Tibial nerve (tissue), 4 donors: ENCODE measurements at regions not wholly inside any gene's neighbourhood (a gene's known extent, or its start where the extent isn't known, plus 50 kb on each side); places are given as distances from the start of the nearest gene placed in this dataset.

Experiments
- DNase-seq, 2 donors: peaks; one replicate each; pipeline ENCODE4 v3.0.0-alpha.2; 2019; ENCODE audit warnings: low spot score in 2 of 2
- H3K27ac ChIP-seq, 4 donors: fragments of 200-600 bp; sonication (generic) in 3 of 4; one replicate each; pipeline ENCODE4 v1.5.1; 2017 to 2019; ENCODE audit warnings: mild to moderate bottlenecking in 1 of 4
- H3K27me3 ChIP-seq, 2 donors: fragments of 200-600 bp; sonication (generic) in 1 of 2; one replicate each; pipeline versions ENCODE4 v1.5.1 to v1.6.0; 2017 to 2019
- H3K36me3 ChIP-seq, 3 donors: fragments of 200-600 bp; sonication (generic); one replicate each; pipeline ENCODE4 v1.5.1; 2018 to 2019
- H3K4me1 ChIP-seq, 4 donors: fragments of 200-600 bp; sonication (generic) in 3 of 4; one replicate each; pipeline ENCODE4 v1.5.1; 2017 to 2019
- H3K4me3 ChIP-seq, 4 donors: fragments of 200-600 bp; sonication (generic) in 3 of 4; one replicate each; pipeline ENCODE4 v1.5.1; 2017 to 2019; ENCODE audit warnings: mild to moderate bottlenecking in 1 of 4, moderate library complexity in 1 of 4
- H3K9me3 ChIP-seq, 4 donors: fragments of 200-600 bp; sonication (generic) in 3 of 4; one replicate each; pipeline ENCODE4 v1.5.1; 2017 to 2019
- EP300 ChIP-seq, 2 donors: sonication (generic); formaldehyde crosslinking; IDR thresholded peaks; one replicate each; pipeline ENCODE4 v1.6.1; 2017; ENCODE audit warnings: antibody characterized with exemption in 2 of 2, mild to moderate bottlenecking in 1 of 2
- POLR2A ChIP-seq, 2 donors: fragments of 450-650 bp; IDR thresholded peaks; one replicate each; pipeline ENCODE4 v1.6.1; 2017; ENCODE audit warnings: antibody characterized with exemption in 2 of 2, mild to moderate bottlenecking in 2 of 2, moderate library complexity in 2 of 2
- WGBS, 2 donors: methylation state at CpG; one replicate each; pipeline ENCODE4 v1.1.5; 2018; 5-methylcytosine and 5-hydroxymethylcytosine counted together
- TF ChIP-seq, protein P1 (sequence below), 5 experiments: fragments of 200-600 bp in 3 of 5; fragments of 450-650 bp in 2 of 5; sonication (generic) in 3 of 5; IDR thresholded peaks; one replicate each; pipeline ENCODE4 v1.5.1; 2016 to 2019; ENCODE audit warnings: antibody characterized with exemption in 5 of 5, mild to moderate bottlenecking in 3 of 5, moderate library complexity in 2 of 5

- WGBS, 2 donors, result 100% methylated on average over 3 of the region's 3 CpGs
- no peak for DNase-seq
- Histone ChIP-seq H3K36me3 (no peaks in the 10 kb centered on the region), H3K9me3 (no peaks in the 10 kb centered on the region), H3K4me1 (no peaks in the 10 kb centered on the region), H3K4me3 (no peak overlapping the region), H3K27me3 (no peaks in the 10 kb centered on the region), H3K27ac (no peak overlapping the region)
- no peak for TF ChIP-seq POLR2A (IDR thresholded peaks at IDR 0.05)
- TF ChIP-seq EP300 (IDR thresholded peaks at IDR 0.05), result no peak
- TF ChIP-seq, protein P1, sequence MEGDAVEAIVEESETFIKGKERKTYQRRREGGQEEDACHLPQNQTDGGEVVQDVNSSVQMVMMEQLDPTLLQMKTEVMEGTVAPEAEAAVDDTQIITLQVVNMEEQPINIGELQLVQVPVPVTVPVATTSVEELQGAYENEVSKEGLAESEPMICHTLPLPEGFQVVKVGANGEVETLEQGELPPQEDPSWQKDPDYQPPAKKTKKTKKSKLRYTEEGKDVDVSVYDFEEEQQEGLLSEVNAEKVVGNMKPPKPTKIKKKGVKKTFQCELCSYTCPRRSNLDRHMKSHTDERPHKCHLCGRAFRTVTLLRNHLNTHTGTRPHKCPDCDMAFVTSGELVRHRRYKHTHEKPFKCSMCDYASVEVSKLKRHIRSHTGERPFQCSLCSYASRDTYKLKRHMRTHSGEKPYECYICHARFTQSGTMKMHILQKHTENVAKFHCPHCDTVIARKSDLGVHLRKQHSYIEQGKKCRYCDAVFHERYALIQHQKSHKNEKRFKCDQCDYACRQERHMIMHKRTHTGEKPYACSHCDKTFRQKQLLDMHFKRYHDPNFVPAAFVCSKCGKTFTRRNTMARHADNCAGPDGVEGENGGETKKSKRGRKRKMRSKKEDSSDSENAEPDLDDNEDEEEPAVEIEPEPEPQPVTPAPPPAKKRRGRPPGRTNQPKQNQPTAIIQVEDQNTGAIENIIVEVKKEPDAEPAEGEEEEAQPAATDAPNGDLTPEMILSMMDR (IDR thresholded peaks at IDR 0.05), result no peak
Measured at GRCh38 chr13:40283666-40284065, 382.8 kb downstream of the FOXO1 start.

GRCh38 chr13:40285634-40286033 lies 380.8 kb downstream of the FOXO1 start:
- Histone ChIP-seq H3K4me3 (no peak overlapping the region), H3K9me3 (no peaks in the 10 kb centered on the region), H3K27me3 (no peaks in the 10 kb centered on the region), H3K36me3 (no peaks in the 10 kb centered on the region), H3K27ac (no peak overlapping the region), H3K4me1 (no peaks in the 10 kb centered on the region)
- DNase-seq, result no peak
- TF ChIP-seq EP300 (IDR thresholded peaks at IDR 0.05), result no peak
- TF ChIP-seq POLR2A (IDR thresholded peaks at IDR 0.05), result no peak
- TF ChIP-seq, protein P1 (IDR thresholded peaks at IDR 0.05), result no peak

DNA sequence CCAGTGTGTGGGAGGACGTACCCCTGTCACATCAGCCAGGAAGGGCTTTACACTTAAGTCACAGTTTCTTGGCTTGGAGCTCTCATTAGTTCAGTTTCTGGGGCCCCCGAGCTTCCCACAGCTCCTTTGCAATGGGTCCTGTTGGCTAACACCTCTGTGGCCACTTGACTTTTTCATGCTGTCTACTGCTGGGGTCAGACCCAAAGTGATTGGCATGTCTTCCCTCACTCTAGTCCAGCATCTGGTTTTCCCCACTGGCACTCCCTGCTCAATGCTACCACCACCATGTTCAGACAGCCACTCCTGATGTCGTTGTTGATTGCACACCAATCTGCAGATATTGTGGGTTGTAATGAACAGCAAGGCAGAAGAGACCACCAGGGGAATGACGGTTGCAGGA lies 379.0 kb downstream of the FOXO1 start:
- TF ChIP-seq POLR2A (IDR thresholded peaks at IDR 0.05) (no peak), EP300 (IDR thresholded peaks at IDR 0.05) (no peak)
- TF ChIP-seq, protein P1 (IDR thresholded peaks at IDR 0.05), result no peak
- H3K27ac ChIP-seq, result no peak overlapping the region
- H3K4me1 ChIP-seq, result no peaks in the 10 kb centered on the region
- 81 to 93% methylated on average over 4 of the region's 4 CpGs for WGBS, 2 donors
- H3K36me3 ChIP-seq, result no peaks in the 10 kb centered on the region
- H3K4me3 ChIP-seq, result no peak overlapping the region
- no peaks in the 10 kb centered on the region for H3K27me3 ChIP-seq
- no peaks in the 10 kb centered on the region for H3K9me3 ChIP-seq
- DNase-seq, result no peak

- Histone ChIP-seq H3K9me3 (no peaks in the 10 kb centered on the region), H3K4me1 (no peaks in the 10 kb centered on the region), H3K4me3 (no peak overlapping the region), H3K27me3 (no peaks in the 10 kb centered on the region), H3K27ac (no peak overlapping the region), H3K36me3 (no peaks in the 10 kb centered on the region)
- 63 to 64% methylated on average over 4 of the region's 4 CpGs for WGBS, 2 donors
- DNase-seq, result no peak
- TF ChIP-seq EP300 (IDR thresholded peaks at IDR 0.05) (no peak), POLR2A (IDR thresholded peaks at IDR 0.05) (no peak)
- TF ChIP-seq, protein P1 (IDR thresholded peaks at IDR 0.05), result no peak
Measured at GRCh38 chr13:40288259-40288658, 378.2 kb downstream of the FOXO1 start.

GRCh38 chr13:40290758-40291157 lies 375.7 kb downstream of the FOXO1 start:
- DNase-seq, result no peak
- H3K36me3 ChIP-seq, result no peaks in the 10 kb centered on the region
- H3K27me3 ChIP-seq, result no peaks in the 10 kb centered on the region
- 56 to 69% methylated on average over 1 of the region's 1 CpG for WGBS, 2 donors
- H3K4me3 ChIP-seq, result no peak overlapping the region
- no peak overlapping the region for H3K27ac ChIP-seq
- H3K4me1 ChIP-seq, result no peaks in the 10 kb centered on the region
- H3K9me3 ChIP-seq, result peaks cover 0 to 3% (median 0%) of the 10 kb centered on the region in 4 donors
- TF ChIP-seq, protein P1 (IDR thresholded peaks at IDR 0.05), result no peak
- TF ChIP-seq EP300 (IDR thresholded peaks at IDR 0.05) (no peak), POLR2A (IDR thresholded peaks at IDR 0.05) (no peak)
